ENCODE measurements at regions not wholly inside any gene's neighbourhood (a gene's known extent, or its start where the extent isn't known, plus 50 kb on each side); places are given as distances from the start of the nearest gene placed in this dataset.

DNA sequence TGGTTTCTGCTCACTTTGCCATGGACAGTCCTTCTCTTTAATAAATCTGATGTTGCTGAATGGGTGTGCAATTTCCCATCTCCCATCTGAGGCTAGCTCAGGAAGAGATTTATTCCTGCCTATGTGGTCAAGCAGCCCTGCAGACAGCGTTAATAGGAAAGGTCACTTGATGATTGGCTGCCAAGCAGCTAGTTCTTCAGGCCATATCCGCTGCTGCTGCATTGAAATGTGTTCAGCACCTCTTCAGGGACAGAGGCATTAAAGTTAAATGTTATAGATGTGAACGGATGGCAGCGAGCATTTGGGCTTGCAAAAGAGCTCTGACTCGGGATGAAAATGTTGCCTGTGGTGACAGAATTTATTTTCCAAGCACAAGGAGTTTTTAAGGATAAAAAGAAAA is 474.2 kb downstream of the PIK3C3 start:
- no peak overlapping the region for H2BK20ac ChIP-seq (ENCODE audit: low read depth, low read length, poor library complexity, severe bottlenecking)
- H3K4me1 Mint-ChIP-seq, result no peaks in the 10 kb centered on the region; a peak in 1 of 4 replicates
- no peak overlapping the region for H2AK5ac ChIP-seq (ENCODE audit: insufficient read length, low read length)
- no peaks in the 10 kb centered on the region for H3K79me1 ChIP-seq (ENCODE audit: insufficient read depth, low read depth, low read length, poor library complexity, severe bottlenecking)
- no peak overlapping the region for H4K5ac ChIP-seq (ENCODE audit: insufficient read length, low read depth, low read length)
- H3K4me2 ChIP-seq (ENCODE audit: insufficient read depth, insufficient read length, low read length), result no peak overlapping the region
- no peak for DNase-seq
- no CpG with 5 or more reads among the region's 5 CpGs for WGBS (ENCODE audit: extremely low coverage, insufficient read length, low lambda C conversion rate)
- no peaks in the 10 kb centered on the region for H4K20me1 ChIP-seq (ENCODE audit: control insufficient read depth, insufficient read depth, insufficient read length)
- no peaks in the 10 kb centered on the region for H3K23me2 ChIP-seq (ENCODE audit: insufficient read length, low read depth, low read length, poor library complexity, severe bottlenecking)
- no peaks in the 10 kb centered on the region for H3K9me3 Mint-ChIP-seq
- no peak overlapping the region for H4K91ac ChIP-seq (ENCODE audit: insufficient read length, low read depth, low read length)
- TF ChIP-seq, protein P1, sequence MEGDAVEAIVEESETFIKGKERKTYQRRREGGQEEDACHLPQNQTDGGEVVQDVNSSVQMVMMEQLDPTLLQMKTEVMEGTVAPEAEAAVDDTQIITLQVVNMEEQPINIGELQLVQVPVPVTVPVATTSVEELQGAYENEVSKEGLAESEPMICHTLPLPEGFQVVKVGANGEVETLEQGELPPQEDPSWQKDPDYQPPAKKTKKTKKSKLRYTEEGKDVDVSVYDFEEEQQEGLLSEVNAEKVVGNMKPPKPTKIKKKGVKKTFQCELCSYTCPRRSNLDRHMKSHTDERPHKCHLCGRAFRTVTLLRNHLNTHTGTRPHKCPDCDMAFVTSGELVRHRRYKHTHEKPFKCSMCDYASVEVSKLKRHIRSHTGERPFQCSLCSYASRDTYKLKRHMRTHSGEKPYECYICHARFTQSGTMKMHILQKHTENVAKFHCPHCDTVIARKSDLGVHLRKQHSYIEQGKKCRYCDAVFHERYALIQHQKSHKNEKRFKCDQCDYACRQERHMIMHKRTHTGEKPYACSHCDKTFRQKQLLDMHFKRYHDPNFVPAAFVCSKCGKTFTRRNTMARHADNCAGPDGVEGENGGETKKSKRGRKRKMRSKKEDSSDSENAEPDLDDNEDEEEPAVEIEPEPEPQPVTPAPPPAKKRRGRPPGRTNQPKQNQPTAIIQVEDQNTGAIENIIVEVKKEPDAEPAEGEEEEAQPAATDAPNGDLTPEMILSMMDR (conservative IDR thresholded peaks at IDR 0.05), result no peak
- no peak overlapping the region for H2BK15ac ChIP-seq (ENCODE audit: low read depth, low read length)
- H3K4me3 Mint-ChIP-seq, result no peak overlapping the region
- no peak overlapping the region for H3K23ac ChIP-seq (ENCODE audit: insufficient read length, low read depth, low read length)
- H4K8ac ChIP-seq (replicated peaks; ENCODE audit: insufficient read length, low read depth, low read length), result no peak overlapping the region
- no peak overlapping the region for H2AFZ ChIP-seq (ENCODE audit: low read length)
- H3K56ac ChIP-seq (ENCODE audit: insufficient read length, low read depth, low read length), result no peak overlapping the region
- no peak overlapping the region for H3T11ph ChIP-seq (ENCODE audit: low read length)
- H3K9ac ChIP-seq (ENCODE audit: extremely low read depth, insufficient read length, low read length), result no peak overlapping the region
- H3K9me3 ChIP-seq (ENCODE audit: control insufficient read depth, low read depth, low read length), result no peaks in the 10 kb centered on the region
- H3K27ac Mint-ChIP-seq, result no peak overlapping the region
- H3K27ac ChIP-seq (ENCODE audit: insufficient read length, low read depth, low read length), result no peak overlapping the region
- no peaks in the 10 kb centered on the region for H3K27me3 Mint-ChIP-seq (ENCODE audit: low read depth)
- no peak overlapping the region for H2BK12ac ChIP-seq (ENCODE audit: insufficient read length, low read depth, low read length)
- H3K18ac ChIP-seq (ENCODE audit: insufficient read length, low read depth, low read length), result no peak overlapping the region
- no peaks in the 10 kb centered on the region for H3K36me3 Mint-ChIP-seq (ENCODE audit: insufficient read depth in 1 of 3, low read depth in 3 of 3)
- H3K79me2 ChIP-seq (ENCODE audit: insufficient read depth, low read length), result no peaks in the 10 kb centered on the region
- H3K4ac ChIP-seq (ENCODE audit: low read depth, low read length), result no peak overlapping the region
- H3K4me1 ChIP-seq (ENCODE audit: insufficient read depth, low read length), result no peaks in the 10 kb centered on the region; the same call in 1 of the 2 replicates
- H2BK5ac ChIP-seq (ENCODE audit: insufficient read length, low read length), result no peak overlapping the region
- H3K27me3 ChIP-seq (ENCODE audit: insufficient read depth, low read length), result no peaks in the 10 kb centered on the region
- H2BK120ac ChIP-seq (ENCODE audit: low read depth, low read length, poor library complexity, severe bottlenecking), result no peak overlapping the region
- no peak overlapping the region for H3K14ac ChIP-seq (ENCODE audit: insufficient read depth, low read length)
